ENCODE measurements at regions not wholly inside any gene's neighbourhood (a gene's known extent, or its start where the extent isn't known, plus 50 kb on each side); places are given as distances from the start of the nearest gene placed in this dataset.

DNA sequence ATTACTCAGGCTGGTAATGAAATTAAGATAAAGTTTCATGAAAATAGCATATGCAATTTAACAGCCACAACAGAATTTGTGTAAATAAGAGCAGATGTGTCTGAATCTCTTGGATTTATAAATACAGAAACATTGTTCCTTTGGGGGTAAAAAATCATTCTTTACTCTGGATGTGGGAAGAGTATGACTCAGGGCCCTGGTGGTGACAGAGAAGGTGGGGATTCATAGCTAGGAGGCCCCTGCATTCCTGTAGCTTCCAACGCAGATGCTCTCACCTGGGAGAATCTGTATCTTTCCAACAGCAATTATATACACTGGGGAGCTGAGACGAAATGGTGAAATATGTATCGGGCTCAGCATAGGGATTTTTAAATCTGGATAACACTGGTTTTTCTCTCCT is 167.6 kb upstream of the CADPS start:
- Mint-ChIP-seq H3K27me3 (no peaks in the 10 kb centered on the region), H3K27ac (no peak overlapping the region), H3K4me1 (peaks cover 15% of the 10 kb centered on the region), H3K4me3 (no peak overlapping the region), H3K9me3 (ENCODE audit: insufficient read depth) (peaks cover 11% of the 10 kb centered on the region)
- DNase-seq, result no peak
- POLR2A ChIA-PET, result no interaction called here
- Histone ChIP-seq H3K9ac (ENCODE audit: low read length) (no peak overlapping the region), H3K79me2 (ENCODE audit: control insufficient read depth, insufficient read depth, low read length) (no peaks in the 10 kb centered on the region), H3K27me3 (replicated peaks in 1 of 4; ENCODE audit: control extremely low read depth in 1 of 4, control insufficient read depth in 3 of 4, insufficient read depth in 4 of 4, low read length in 3 of 4) (no peaks in the 10 kb centered on the region), H4K20me1 (ENCODE audit: control insufficient read depth, insufficient read depth, low read length, poor library complexity, severe bottlenecking) (no peaks in the 10 kb centered on the region), H3K36me3 (replicated peaks in 1 of 2; ENCODE audit: control extremely low read depth in 1 of 2, control insufficient read depth in 1 of 2, extremely low read depth in 1 of 2, insufficient read depth in 2 of 2, low read length in 1 of 2) (no peaks in the 10 kb centered on the region), H3K9me3 (ENCODE audit: control extremely low read depth in 1 of 3, control insufficient read depth in 2 of 3, insufficient read depth in 1 of 3, low read length in 2 of 3) (no peaks in the 10 kb centered on the region), H3K27ac (ENCODE audit: low read length in 2 of 2) (no peak overlapping the region), H3K4me2 (replicated peaks; ENCODE audit: low read depth, low read length, poor library complexity, severe bottlenecking) (no peak overlapping the region), H3K4me3 (ENCODE audit: control extremely low read depth in 1 of 5, extremely low read depth in 1 of 5, insufficient read depth in 1 of 5, low read depth in 2 of 5, low read length in 4 of 5) (no peak overlapping the region), H3K4me1 (ENCODE audit: control insufficient read depth in 2 of 2, insufficient read depth in 2 of 2, low read length in 2 of 2) (peaks cover 0 to 5% of the 10 kb centered on the region in 2 donors), H2AFZ (ENCODE audit: insufficient read depth, low read depth, low read length, poor library complexity, severe bottlenecking) (no peak overlapping the region)
- WGBS (ENCODE audit: insufficient coverage), result no CpG with 5 or more reads among the region's 3 CpGs
- CTCF ChIA-PET, result no interaction called here
- TF ChIP-seq EZH2 (IDR thresholded peaks at IDR 0.05; ENCODE audit: borderline replicate concordance, insufficient read depth, low read depth, low read length, poor library complexity, severe bottlenecking), result no peak
- TF ChIP-seq, protein P1, sequence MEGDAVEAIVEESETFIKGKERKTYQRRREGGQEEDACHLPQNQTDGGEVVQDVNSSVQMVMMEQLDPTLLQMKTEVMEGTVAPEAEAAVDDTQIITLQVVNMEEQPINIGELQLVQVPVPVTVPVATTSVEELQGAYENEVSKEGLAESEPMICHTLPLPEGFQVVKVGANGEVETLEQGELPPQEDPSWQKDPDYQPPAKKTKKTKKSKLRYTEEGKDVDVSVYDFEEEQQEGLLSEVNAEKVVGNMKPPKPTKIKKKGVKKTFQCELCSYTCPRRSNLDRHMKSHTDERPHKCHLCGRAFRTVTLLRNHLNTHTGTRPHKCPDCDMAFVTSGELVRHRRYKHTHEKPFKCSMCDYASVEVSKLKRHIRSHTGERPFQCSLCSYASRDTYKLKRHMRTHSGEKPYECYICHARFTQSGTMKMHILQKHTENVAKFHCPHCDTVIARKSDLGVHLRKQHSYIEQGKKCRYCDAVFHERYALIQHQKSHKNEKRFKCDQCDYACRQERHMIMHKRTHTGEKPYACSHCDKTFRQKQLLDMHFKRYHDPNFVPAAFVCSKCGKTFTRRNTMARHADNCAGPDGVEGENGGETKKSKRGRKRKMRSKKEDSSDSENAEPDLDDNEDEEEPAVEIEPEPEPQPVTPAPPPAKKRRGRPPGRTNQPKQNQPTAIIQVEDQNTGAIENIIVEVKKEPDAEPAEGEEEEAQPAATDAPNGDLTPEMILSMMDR (IDR thresholded peaks at IDR 0.05), result no peak
- intact Hi-C loops (cut with micrococcal nuclease), result no loop called here
- ATAC-seq (ENCODE audit: low read depth), result no peak

DNA sequence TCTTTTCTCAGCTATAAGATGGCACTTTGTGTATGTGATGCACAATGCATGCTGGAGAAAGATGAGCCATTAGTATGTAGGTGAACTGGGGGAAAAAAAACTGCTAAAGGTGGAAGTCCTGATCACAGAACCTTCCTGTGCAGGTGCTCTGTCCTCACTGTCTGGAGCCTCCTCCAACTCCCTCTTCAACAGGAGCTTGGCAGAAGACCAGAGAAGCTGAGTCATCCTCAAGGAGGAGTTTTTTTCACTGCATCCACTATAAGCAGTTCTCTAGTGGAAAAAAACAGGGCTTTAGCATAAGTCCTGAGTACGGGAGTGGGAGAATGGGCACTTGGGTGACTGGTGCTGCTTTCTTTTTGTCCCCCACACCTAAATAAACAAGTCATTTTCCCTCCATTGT is 168.4 kb upstream of the CADPS start:
- H3K4me3 Mint-ChIP-seq, result no peak overlapping the region
- 100% methylated on average over 1 of the region's 1 CpG for WGBS (ENCODE audit: insufficient coverage)
- ChIA-PET CTCF (no interaction called here), POLR2A (no interaction called here)
- H3K27me3 Mint-ChIP-seq, result no peaks in the 10 kb centered on the region
- TF ChIP-seq EZH2 (IDR thresholded peaks at IDR 0.05; ENCODE audit: borderline replicate concordance, insufficient read depth, low read depth, low read length, poor library complexity, severe bottlenecking), result no peak
- TF ChIP-seq, protein P1 (IDR thresholded peaks at IDR 0.05), result no peak
- DNase-seq (no peak), ATAC-seq (ENCODE audit: low read depth) (no peak)
- H3K79me2 ChIP-seq (ENCODE audit: control insufficient read depth, insufficient read depth, low read length), result no peaks in the 10 kb centered on the region
- no peaks in the 10 kb centered on the region for H4K20me1 ChIP-seq (ENCODE audit: control insufficient read depth, insufficient read depth, low read length, poor library complexity, severe bottlenecking)
- no peak overlapping the region for H3K27ac ChIP-seq (ENCODE audit: low read length in 2 of 2)
- H3K4me1 Mint-ChIP-seq, result peaks cover 21% of the 10 kb centered on the region
- no peaks in the 10 kb centered on the region for H3K9me3 ChIP-seq (ENCODE audit: control extremely low read depth in 1 of 3, control insufficient read depth in 2 of 3, insufficient read depth in 1 of 3, low read length in 2 of 3)
- peaks cover 10% of the 10 kb centered on the region for H3K9me3 Mint-ChIP-seq (ENCODE audit: insufficient read depth)
- H3K4me1 ChIP-seq (ENCODE audit: control insufficient read depth in 2 of 2, insufficient read depth in 2 of 2, low read length in 2 of 2), result peaks cover 0 to 5% of the 10 kb centered on the region in 2 donors
- H3K9ac ChIP-seq (ENCODE audit: low read length), result no peak overlapping the region
- H3K27ac Mint-ChIP-seq, result no peak overlapping the region
- H3K4me2 ChIP-seq (replicated peaks; ENCODE audit: low read depth, low read length, poor library complexity, severe bottlenecking), result no peak overlapping the region
- intact Hi-C loops (cut with micrococcal nuclease), result no loop called here
- H3K4me3 ChIP-seq (ENCODE audit: control extremely low read depth in 1 of 5, extremely low read depth in 1 of 5, insufficient read depth in 1 of 5, low read depth in 2 of 5, low read length in 4 of 5), result no peak overlapping the region
- H3K27me3 ChIP-seq (replicated peaks in 1 of 4; ENCODE audit: control extremely low read depth in 1 of 4, control insufficient read depth in 3 of 4, insufficient read depth in 4 of 4, low read length in 3 of 4), result no peaks in the 10 kb centered on the region
- no peaks in the 10 kb centered on the region for H3K36me3 ChIP-seq (replicated peaks in 1 of 2; ENCODE audit: control extremely low read depth in 1 of 2, control insufficient read depth in 1 of 2, extremely low read depth in 1 of 2, insufficient read depth in 2 of 2, low read length in 1 of 2)
- H2AFZ ChIP-seq (ENCODE audit: insufficient read depth, low read depth, low read length, poor library complexity, severe bottlenecking), result no peak overlapping the region
